ENCODE measurements at regions not wholly inside any gene's neighbourhood (a gene's known extent, or its start where the extent isn't known, plus 50 kb on each side); places are given as distances from the start of the nearest gene placed in this dataset.

- no peaks in the 10 kb centered on the region for H3K79me2 ChIP-seq (replicated peaks; ENCODE audit: insufficient read depth)
- Mint-ChIP-seq H3K4me1 (peaks cover 14% of the 10 kb centered on the region), H3K36me3 (ENCODE audit: low read depth) (peaks cover 5% of the 10 kb centered on the region; the same call in 1 of the 3 replicates), H3K27me3 (ENCODE audit: insufficient read depth, low read depth, poor library complexity) (no peaks in the 10 kb centered on the region), H3K4me3 (no peak overlapping the region), H3K9me3 (peaks cover 3% of the 10 kb centered on the region; the same call in 2 of the 3 replicates), H3K27ac (no peak overlapping the region)
- TF ChIP-seq POLR2AphosphoS5 (IDR thresholded peaks at IDR 0.05; ENCODE audit: low read depth) (no peak), ZNF462 (CRISPR knock-in tag; IDR thresholded peaks at IDR 0.05) (no peak), REST (IDR thresholded peaks at IDR 0.05; ENCODE audit: unreplicated experiment) (no peak), EZH2phosphoT487 (IDR thresholded peaks at IDR 0.05; ENCODE audit: unreplicated experiment) (no peak), ETS1 (IDR thresholded peaks at IDR 0.05) (no peak), ZNF114 (CRISPR knock-in tag; IDR thresholded peaks at IDR 0.05) (no peak), CTCF (conservative IDR thresholded peaks at IDR 0.05; ENCODE audit: low read depth in 2 of 2) (no peak), ZNF331 (CRISPR knock-in tag; IDR thresholded peaks at IDR 0.05; ENCODE audit: low read depth) (no peak), CREB1 (CRISPR knock-in tag; IDR thresholded peaks at IDR 0.05; ENCODE audit: low read depth) (no peak), EZH2 (IDR thresholded peaks at IDR 0.05; ENCODE audit: low read depth, unreplicated experiment) (no peak), JUNB (IDR thresholded peaks at IDR 0.05; ENCODE audit: unreplicated experiment) (no peak), NANOG (IDR thresholded peaks at IDR 0.05; ENCODE audit: borderline replicate concordance) (no peak), STAT1 (IDR thresholded peaks at IDR 0.05; ENCODE audit: unreplicated experiment) (no peak)
- no peaks in the 10 kb centered on the region for H3K9me2 ChIP-seq (ENCODE audit: insufficient read depth)
- no peaks in the 10 kb centered on the region for H3K27me3 ChIP-seq (ENCODE audit: insufficient read depth)
- H3K27ac ChIP-seq (ENCODE audit: low read depth): no peak overlapping the region
- no peaks in the 10 kb centered on the region for H3K36me3 ChIP-seq (ENCODE audit: insufficient read depth)
- H3K4me2 ChIP-seq: no peak overlapping the region
- H3K4me3 ChIP-seq: no peak overlapping the region
- H3F3A ChIP-seq (replicated peaks; ENCODE audit: low read depth): no peaks in the 10 kb centered on the region
- H2AFZ ChIP-seq: no peak overlapping the region
- ATAC-seq (no peak), DNase-seq (ENCODE audit: low spot score) (no peak)
- peaks cover 10% of the 10 kb centered on the region; the same call in 1 of the 2 replicates for H3K4me1 ChIP-seq (ENCODE audit: insufficient read depth)
- no peaks in the 10 kb centered on the region for H4K20me1 ChIP-seq (replicated peaks; ENCODE audit: insufficient read depth)
Measured at GRCh38 chr1:38690790-38691449, 168.7 kb downstream of the RRAGC start.

All from GM23338 (cell line).